HEK293 (cell line): ENCODE measurements at regions not wholly inside any gene's neighbourhood (a gene's known extent, or its start where the extent isn't known, plus 50 kb on each side); places are given as distances from the start of the nearest gene placed in this dataset.
A peak's percentile ranks its signal among the peaks of the same experiment; 100 is the strongest.

Source experiments
- GLI2 ChIP-seq: fragments of 450-650 bp; formaldehyde crosslinking; IDR thresholded peaks from 2 replicates; pipeline ENCODE4; 2017; ENCODE audit warnings: missing biosample characterization, missing genetic modification characterization, low read depth, borderline replicate concordance
- GLI4 ChIP-seq: fragments of 450-650 bp; formaldehyde crosslinking; IDR thresholded peaks from 2 replicates; pipeline ENCODE4 v1.5.1; 2016; ENCODE audit warnings: missing biosample characterization, missing genetic modification characterization
- KLF7 ChIP-seq: fragments of 450-650 bp; formaldehyde crosslinking; IDR thresholded peaks from 2 replicates; pipeline ENCODE4 v1.5.1; 2016; ENCODE audit warnings: missing biosample characterization, missing genetic modification characterization, borderline replicate concordance
- KLF8 ChIP-seq: fragments of 450-650 bp; formaldehyde crosslinking; IDR thresholded peaks from 2 replicates; pipeline ENCODE4 v1.5.1; 2016; ENCODE audit warnings: missing biosample characterization, missing genetic modification characterization
- MYNN ChIP-seq: fragments of 450-650 bp; formaldehyde crosslinking; IDR thresholded peaks from 2 replicates; pipeline ENCODE4 v1.5.1; 2016; ENCODE audit warnings: missing biosample characterization, missing genetic modification characterization, borderline replicate concordance
- OSR2 ChIP-seq: fragments of 450-650 bp; formaldehyde crosslinking; IDR thresholded peaks from 2 replicates; pipeline ENCODE4 v1.5.1; 2016; ENCODE audit warnings: missing biosample characterization, missing genetic modification characterization
- OVOL3 ChIP-seq: fragments of 450-650 bp; formaldehyde crosslinking; IDR thresholded peaks from 2 replicates; pipeline ENCODE4 v1.5.1; 2016; ENCODE audit warnings: missing biosample characterization, missing genetic modification characterization
- PBX3 ChIP-seq: sonication (generic); formaldehyde crosslinking; IDR thresholded peaks from 2 replicates; pipeline ENCODE4 v1.8.1; 2022; ENCODE audit warnings: mild to moderate bottlenecking, moderate library complexity, missing genetic modification reagents
- SP7 ChIP-seq: fragments of 450-650 bp; formaldehyde crosslinking; IDR thresholded peaks from 2 replicates; pipeline ENCODE4 v1.5.1; 2016; ENCODE audit warnings: missing biosample characterization, missing genetic modification characterization
- TCF7L2 ChIP-seq: IDR thresholded peaks from 2 replicates; pipeline ENCODE4 v1.6.1; 2011; ENCODE audit warnings: low read depth, mild to moderate bottlenecking, inconsistent platforms, low read length, moderate library complexity, borderline replicate concordance
- TRIM28 ChIP-seq: IDR thresholded peaks from 2 replicates; pipeline ENCODE4 v1.6.1; 2011; ENCODE audit warnings: low read length, control low read depth, borderline replicate concordance
- YY2 ChIP-seq: fragments of 450-650 bp; formaldehyde crosslinking; IDR thresholded peaks from 2 replicates; pipeline ENCODE4 v1.5.1; 2016; ENCODE audit warnings: missing biosample characterization, missing genetic modification characterization
- ZBTB17 ChIP-seq: fragments of 450-650 bp; formaldehyde crosslinking; IDR thresholded peaks from 2 replicates; pipeline ENCODE4 v1.5.1; 2016; ENCODE audit warnings: missing biosample characterization, missing genetic modification characterization
- ZBTB7A ChIP-seq: fragments of 450-650 bp; formaldehyde crosslinking; IDR thresholded peaks from 2 replicates; pipeline ENCODE4 v1.5.1; 2016; ENCODE audit warnings: low read depth, missing biosample characterization, missing genetic modification characterization
- ZFHX2 ChIP-seq: fragments of 450-650 bp; formaldehyde crosslinking; conservative IDR thresholded peaks from 2 replicates; pipeline ENCODE4 v1.5.1; 2016; ENCODE audit warnings: missing biosample characterization, missing genetic modification characterization
- ZNF114 ChIP-seq: fragments of 450-650 bp; formaldehyde crosslinking; IDR thresholded peaks from 2 replicates; pipeline ENCODE4 v1.5.0; 2017; ENCODE audit warnings: missing biosample characterization, missing genetic modification characterization
- ZNF148 ChIP-seq: fragments of 450-650 bp; formaldehyde crosslinking; IDR thresholded peaks from 2 replicates; pipeline ENCODE4 v1.5.0; 2017; ENCODE audit warnings: missing biosample characterization, missing genetic modification characterization, borderline replicate concordance
- ZNF302 ChIP-seq: fragments of 450-650 bp; formaldehyde crosslinking; IDR thresholded peaks from 2 replicates; pipeline ENCODE4 v1.5.1; 2016; ENCODE audit warnings: missing biosample characterization, missing genetic modification characterization, low read depth
- ZNF473 ChIP-seq: fragments of 450-650 bp; formaldehyde crosslinking; IDR thresholded peaks from 2 replicates; pipeline ENCODE4 v1.5.1; 2017; ENCODE audit warnings: missing biosample characterization, missing genetic modification characterization
- ZNF791 ChIP-seq: fragments of 450-650 bp; formaldehyde crosslinking; IDR thresholded peaks from 2 replicates; pipeline ENCODE4 v1.5.1; 2016; ENCODE audit warnings: missing biosample characterization, missing genetic modification characterization
- ZNF837 ChIP-seq: fragments of 450-650 bp; formaldehyde crosslinking; IDR thresholded peaks from 2 replicates; pipeline ENCODE4 v1.5.1; 2016; ENCODE audit warnings: missing biosample characterization, missing genetic modification characterization
- TF ChIP-seq, protein P1 (sequence below): fragments of 450-650 bp; formaldehyde crosslinking; IDR thresholded peaks from 2 replicates; pipeline ENCODE4 v1.5.1; 2017; ENCODE audit warnings: missing biosample characterization, mild to moderate bottlenecking, missing genetic modification characterization, moderate library complexity
- TF ChIP-seq, protein P2 (sequence below): fragments of 450-650 bp; formaldehyde crosslinking; IDR thresholded peaks from 2 replicates; pipeline ENCODE4 v1.5.1; 2016; ENCODE audit warnings: missing biosample characterization, missing genetic modification characterization
- TF ChIP-seq, protein P3 (sequence below): fragments of 450-650 bp; IDR thresholded peaks from 2 replicates; pipeline ENCODE4 v1.5.1; 2018; ENCODE audit warnings: missing biosample characterization, mild to moderate bottlenecking, missing genetic modification characterization
- TF ChIP-seq, protein P4 (sequence below): fragments of 450-650 bp; formaldehyde crosslinking; optimal IDR thresholded peaks from 2 replicates; pipeline ENCODE3; 2016; ENCODE audit warnings: missing biosample characterization, mild to moderate bottlenecking, missing genetic modification characterization
- TF ChIP-seq, protein P5 (sequence below): fragments of 450-650 bp; formaldehyde crosslinking; IDR thresholded peaks from 2 replicates; pipeline ENCODE4 v1.5.1; 2016; ENCODE audit warnings: missing biosample characterization, missing genetic modification characterization
- TF ChIP-seq, protein P6 (sequence below): fragments of 450-650 bp; formaldehyde crosslinking; IDR thresholded peaks from 2 replicates; pipeline ENCODE4 v1.5.1; 2016; ENCODE audit warnings: missing biosample characterization, missing genetic modification characterization

- TF ChIP-seq, protein P1, sequence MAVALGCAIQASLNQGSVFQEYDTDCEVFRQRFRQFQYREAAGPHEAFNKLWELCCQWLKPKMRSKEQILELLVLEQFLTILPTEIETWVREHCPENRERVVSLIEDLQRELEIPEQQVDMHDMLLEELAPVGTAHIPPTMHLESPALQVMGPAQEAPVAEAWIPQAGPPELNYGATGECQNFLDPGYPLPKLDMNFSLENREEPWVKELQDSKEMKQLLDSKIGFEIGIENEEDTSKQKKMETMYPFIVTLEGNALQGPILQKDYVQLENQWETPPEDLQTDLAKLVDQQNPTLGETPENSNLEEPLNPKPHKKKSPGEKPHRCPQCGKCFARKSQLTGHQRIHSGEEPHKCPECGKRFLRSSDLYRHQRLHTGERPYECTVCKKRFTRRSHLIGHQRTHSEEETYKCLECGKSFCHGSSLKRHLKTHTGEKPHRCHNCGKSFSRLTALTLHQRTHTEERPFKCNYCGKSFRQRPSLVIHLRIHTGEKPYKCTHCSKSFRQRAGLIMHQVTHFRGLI (tag by site-specific recombination): no peak
- 0 out of 2 replicates have a peak, but pooled peaks have one; percentile 24 for TF ChIP-seq TRIM28
- no peak for TF ChIP-seq ZNF837 (tag by site-specific recombination)
- peak; percentile 62 for TF ChIP-seq KLF8 (tag by site-specific recombination)
- TF ChIP-seq, protein P2, sequence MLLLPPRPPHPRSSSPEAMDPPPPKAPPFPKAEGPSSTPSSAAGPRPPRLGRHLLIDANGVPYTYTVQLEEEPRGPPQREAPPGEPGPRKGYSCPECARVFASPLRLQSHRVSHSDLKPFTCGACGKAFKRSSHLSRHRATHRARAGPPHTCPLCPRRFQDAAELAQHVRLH: no peak
- TF ChIP-seq, protein P3, sequence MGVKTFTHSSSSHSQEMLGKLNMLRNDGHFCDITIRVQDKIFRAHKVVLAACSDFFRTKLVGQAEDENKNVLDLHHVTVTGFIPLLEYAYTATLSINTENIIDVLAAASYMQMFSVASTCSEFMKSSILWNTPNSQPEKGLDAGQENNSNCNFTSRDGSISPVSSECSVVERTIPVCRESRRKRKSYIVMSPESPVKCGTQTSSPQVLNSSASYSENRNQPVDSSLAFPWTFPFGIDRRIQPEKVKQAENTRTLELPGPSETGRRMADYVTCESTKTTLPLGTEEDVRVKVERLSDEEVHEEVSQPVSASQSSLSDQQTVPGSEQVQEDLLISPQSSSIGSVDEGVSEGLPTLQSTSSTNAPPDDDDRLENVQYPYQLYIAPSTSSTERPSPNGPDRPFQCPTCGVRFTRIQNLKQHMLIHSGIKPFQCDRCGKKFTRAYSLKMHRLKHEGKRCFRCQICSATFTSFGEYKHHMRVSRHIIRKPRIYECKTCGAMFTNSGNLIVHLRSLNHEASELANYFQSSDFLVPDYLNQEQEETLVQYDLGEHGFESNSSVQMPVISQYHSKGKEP: no peak
- TF ChIP-seq SP7 (tag by site-specific recombination): no peak
- TF ChIP-seq OVOL3 (tag by site-specific recombination): no peak
- TF ChIP-seq MYNN (tag by site-specific recombination): no peak
- no peak for TF ChIP-seq ZNF473
- no peak for TF ChIP-seq PBX3 (CRISPR knock-in tag)
- no peak for TF ChIP-seq KLF7 (tag by site-specific recombination)
- no peak for TF ChIP-seq YY2 (tag by site-specific recombination)
- peak; percentile 33; the same call in 1 of the 2 replicates for TF ChIP-seq GLI2 (tag by site-specific recombination)
- TF ChIP-seq, protein P4, sequence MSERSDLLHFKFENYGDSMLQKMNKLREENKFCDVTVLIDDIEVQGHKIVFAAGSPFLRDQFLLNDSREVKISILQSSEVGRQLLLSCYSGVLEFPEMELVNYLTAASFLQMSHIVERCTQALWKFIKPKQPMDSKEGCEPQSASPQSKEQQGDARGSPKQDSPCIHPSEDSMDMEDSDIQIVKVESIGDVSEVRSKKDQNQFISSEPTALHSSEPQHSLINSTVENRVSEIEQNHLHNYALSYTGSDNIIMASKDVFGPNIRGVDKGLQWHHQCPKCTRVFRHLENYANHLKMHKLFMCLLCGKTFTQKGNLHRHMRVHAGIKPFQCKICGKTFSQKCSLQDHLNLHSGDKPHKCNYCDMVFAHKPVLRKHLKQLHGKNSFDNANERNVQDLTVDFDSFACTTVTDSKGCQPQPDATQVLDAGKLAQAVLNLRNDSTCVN (tag by site-specific recombination): no peak
- TF ChIP-seq, protein P5, sequence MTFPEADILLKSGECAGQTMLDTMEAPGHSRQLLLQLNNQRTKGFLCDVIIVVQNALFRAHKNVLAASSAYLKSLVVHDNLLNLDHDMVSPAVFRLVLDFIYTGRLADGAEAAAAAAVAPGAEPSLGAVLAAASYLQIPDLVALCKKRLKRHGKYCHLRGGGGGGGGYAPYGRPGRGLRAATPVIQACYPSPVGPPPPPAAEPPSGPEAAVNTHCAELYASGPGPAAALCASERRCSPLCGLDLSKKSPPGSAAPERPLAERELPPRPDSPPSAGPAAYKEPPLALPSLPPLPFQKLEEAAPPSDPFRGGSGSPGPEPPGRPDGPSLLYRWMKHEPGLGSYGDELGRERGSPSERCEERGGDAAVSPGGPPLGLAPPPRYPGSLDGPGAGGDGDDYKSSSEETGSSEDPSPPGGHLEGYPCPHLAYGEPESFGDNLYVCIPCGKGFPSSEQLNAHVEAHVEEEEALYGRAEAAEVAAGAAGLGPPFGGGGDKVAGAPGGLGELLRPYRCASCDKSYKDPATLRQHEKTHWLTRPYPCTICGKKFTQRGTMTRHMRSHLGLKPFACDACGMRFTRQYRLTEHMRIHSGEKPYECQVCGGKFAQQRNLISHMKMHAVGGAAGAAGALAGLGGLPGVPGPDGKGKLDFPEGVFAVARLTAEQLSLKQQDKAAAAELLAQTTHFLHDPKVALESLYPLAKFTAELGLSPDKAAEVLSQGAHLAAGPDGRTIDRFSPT (tag by site-specific recombination): 0 out of 2 replicates have a peak, but pooled peaks have one; percentile 41
- TF ChIP-seq, protein P6, sequence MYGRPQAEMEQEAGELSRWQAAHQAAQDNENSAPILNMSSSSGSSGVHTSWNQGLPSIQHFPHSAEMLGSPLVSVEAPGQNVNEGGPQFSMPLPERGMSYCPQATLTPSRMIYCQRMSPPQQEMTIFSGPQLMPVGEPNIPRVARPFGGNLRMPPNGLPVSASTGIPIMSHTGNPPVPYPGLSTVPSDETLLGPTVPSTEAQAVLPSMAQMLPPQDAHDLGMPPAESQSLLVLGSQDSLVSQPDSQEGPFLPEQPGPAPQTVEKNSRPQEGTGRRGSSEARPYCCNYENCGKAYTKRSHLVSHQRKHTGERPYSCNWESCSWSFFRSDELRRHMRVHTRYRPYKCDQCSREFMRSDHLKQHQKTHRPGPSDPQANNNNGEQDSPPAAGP: no peak
- no peak for TF ChIP-seq GLI4 (tag by site-specific recombination)
- TF ChIP-seq ZBTB7A (tag by site-specific recombination): no peak
- TF ChIP-seq ZNF114: no peak
- no peak for TF ChIP-seq ZFHX2
- no peak for TF ChIP-seq ZNF148 (tag by site-specific recombination)
- 0 out of 2 replicates have a peak, but pooled peaks have one; percentile 22 for TF ChIP-seq ZBTB17 (tag by site-specific recombination)
- TF ChIP-seq OSR2 (tag by site-specific recombination): peak; percentile 75
- peak; percentile 54; the same call in 1 of the 2 replicates for TF ChIP-seq TCF7L2
- no peak for TF ChIP-seq ZNF302 (tag by site-specific recombination)
- TF ChIP-seq ZNF791: no peak
Observed at GRCh38 chr6:8819446-8819845, 384.1 kb upstream of the SLC35B3 start (continued).
